ENCODE measurements at regions not wholly inside any gene's neighbourhood (a gene's known extent, or its start where the extent isn't known, plus 50 kb on each side); places are given as distances from the start of the nearest gene placed in this dataset.

DNA sequence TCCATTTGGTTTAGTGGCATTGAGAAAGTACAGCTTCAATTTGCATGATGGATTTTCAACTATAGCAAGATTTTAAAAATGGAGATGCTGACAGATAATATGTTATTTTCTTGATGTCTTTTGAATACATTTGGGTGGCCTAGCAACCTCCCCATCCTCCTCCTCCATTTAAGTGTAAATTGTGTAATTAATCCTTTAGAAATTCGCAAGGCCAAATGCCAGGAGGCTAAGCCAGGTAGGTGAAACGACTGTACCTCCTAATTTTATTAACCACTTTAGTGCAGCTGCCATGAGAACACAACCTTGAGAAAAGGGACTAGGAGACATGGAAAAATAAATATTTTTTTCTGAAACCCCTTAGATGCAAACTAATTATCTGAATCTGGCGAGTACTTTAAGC is 248.8 kb downstream of the MRPS30 start:
- intact Hi-C loops (cut with micrococcal nuclease) (no loop called here), dilution Hi-C loops (cut with MboI; ENCODE audit: extremely low pct_ligation_motif_present, low sequenced_read_pairs) (no loop called here)
- Histone ChIP-seq H3K4me1 (ENCODE audit: control insufficient read depth, extremely low read depth, insufficient read depth, low read length) (no peaks in the 10 kb centered on the region), H3K4me2 (ENCODE audit: insufficient read depth, low read length) (no peak overlapping the region), H3K9me1 (replicated peaks; ENCODE audit: control insufficient read depth, extremely low read depth, insufficient read depth, low read length) (no peaks in the 10 kb centered on the region), H3K9ac (replicated peaks; ENCODE audit: extremely low read depth, insufficient read depth, low read length) (no peak overlapping the region), H4K20me1 (replicated peaks; ENCODE audit: control insufficient read depth, extremely low read depth, insufficient read depth, low read length) (no peaks in the 10 kb centered on the region), H3K4me3 (replicated peaks in 1 of 3; ENCODE audit: insufficient read depth in 1 of 3, low read depth in 1 of 3, low read length in 3 of 3) (no peak overlapping the region), H3K27me3 (ENCODE audit: control insufficient read depth in 2 of 2, insufficient read depth in 2 of 2, low read length in 2 of 2) (no peaks in the 10 kb centered on the region), H3K27ac (ENCODE audit: insufficient read depth, low read depth, low read length) (no peak overlapping the region), H2AFZ (ENCODE audit: low read depth, low read length) (no peak overlapping the region), H3K9me3 (replicated peaks; ENCODE audit: control insufficient read depth, insufficient read depth, low read length) (no peaks in the 10 kb centered on the region), H3K79me2 (ENCODE audit: control insufficient read depth, insufficient read depth, low read length) (no peaks in the 10 kb centered on the region), H3K36me3 (ENCODE audit: control insufficient read depth in 2 of 2, extremely low read depth in 1 of 2, insufficient read depth in 2 of 2, low read length in 2 of 2) (no peaks in the 10 kb centered on the region)
- ChIA-PET CTCF (no interaction called here), POLR2A (no interaction called here)
- no peak for FAIRE-seq
- DNase-seq (ENCODE audit: low read depth, low spot score), result no peak
- BruUV-seq (replicated peaks), result no TSS peak
- TF ChIP-seq POLR2A (IDR thresholded peaks at IDR 0.05; ENCODE audit: low read depth, low read length) (no peak), GATA2 (IDR thresholded peaks at IDR 0.05; ENCODE audit: insufficient read depth, insufficient read length, low read depth, low read length) (no peak), POLR2AphosphoS5 (IDR thresholded peaks at IDR 0.05; ENCODE audit: insufficient read depth, low read depth, low read length) (no peak), JUN (IDR thresholded peaks at IDR 0.05; ENCODE audit: borderline replicate concordance, insufficient read depth, insufficient read length, low read depth) (no peak), EZH2 (IDR thresholded peaks at IDR 0.05; ENCODE audit: borderline replicate concordance, low read depth, low read length, severe bottlenecking) (no peak), FOS (IDR thresholded peaks at IDR 0.05; ENCODE audit: borderline replicate concordance, insufficient read depth, low read length) (no peak)
- TF ChIP-seq, protein P1, sequence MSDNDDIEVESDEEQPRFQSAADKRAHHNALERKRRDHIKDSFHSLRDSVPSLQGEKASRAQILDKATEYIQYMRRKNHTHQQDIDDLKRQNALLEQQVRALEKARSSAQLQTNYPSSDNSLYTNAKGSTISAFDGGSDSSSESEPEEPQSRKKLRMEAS (IDR thresholded peaks at IDR 0.05; ENCODE audit: insufficient read depth, insufficient read length), result no peak
- TF ChIP-seq, protein P2, sequence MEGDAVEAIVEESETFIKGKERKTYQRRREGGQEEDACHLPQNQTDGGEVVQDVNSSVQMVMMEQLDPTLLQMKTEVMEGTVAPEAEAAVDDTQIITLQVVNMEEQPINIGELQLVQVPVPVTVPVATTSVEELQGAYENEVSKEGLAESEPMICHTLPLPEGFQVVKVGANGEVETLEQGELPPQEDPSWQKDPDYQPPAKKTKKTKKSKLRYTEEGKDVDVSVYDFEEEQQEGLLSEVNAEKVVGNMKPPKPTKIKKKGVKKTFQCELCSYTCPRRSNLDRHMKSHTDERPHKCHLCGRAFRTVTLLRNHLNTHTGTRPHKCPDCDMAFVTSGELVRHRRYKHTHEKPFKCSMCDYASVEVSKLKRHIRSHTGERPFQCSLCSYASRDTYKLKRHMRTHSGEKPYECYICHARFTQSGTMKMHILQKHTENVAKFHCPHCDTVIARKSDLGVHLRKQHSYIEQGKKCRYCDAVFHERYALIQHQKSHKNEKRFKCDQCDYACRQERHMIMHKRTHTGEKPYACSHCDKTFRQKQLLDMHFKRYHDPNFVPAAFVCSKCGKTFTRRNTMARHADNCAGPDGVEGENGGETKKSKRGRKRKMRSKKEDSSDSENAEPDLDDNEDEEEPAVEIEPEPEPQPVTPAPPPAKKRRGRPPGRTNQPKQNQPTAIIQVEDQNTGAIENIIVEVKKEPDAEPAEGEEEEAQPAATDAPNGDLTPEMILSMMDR (IDR thresholded peaks at IDR 0.05; ENCODE audit: extremely low read depth in 1 of 2, insufficient read depth in 1 of 2, low read depth in 1 of 2, low read length in 2 of 2), result no peak
